ENCODE measurements at regions not wholly inside any gene's neighbourhood (a gene's known extent, or its start where the extent isn't known, plus 50 kb on each side); places are given as distances from the start of the nearest gene placed in this dataset.

DNA sequence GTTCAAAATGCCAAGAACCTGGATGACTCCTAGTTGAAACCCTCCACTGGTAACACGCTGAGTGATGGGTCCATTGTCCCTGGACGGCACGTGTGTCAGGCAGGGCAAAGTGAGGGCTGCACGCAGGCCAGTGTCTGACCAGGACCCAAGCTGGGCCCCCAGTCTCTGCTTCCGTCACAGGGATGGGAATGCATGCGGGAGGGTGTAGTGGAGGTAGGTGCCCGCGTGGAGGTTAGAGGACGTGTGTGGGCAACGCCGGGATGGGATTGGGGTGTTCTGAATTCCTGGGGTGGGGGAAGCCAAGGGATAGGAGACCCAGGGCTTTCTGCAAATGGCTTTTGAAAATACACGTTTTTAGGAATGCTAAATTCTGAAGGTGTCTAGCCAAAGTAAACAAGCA, 943.3 kb downstream of the BRD1 start:
- TF ChIP-seq, protein P1, sequence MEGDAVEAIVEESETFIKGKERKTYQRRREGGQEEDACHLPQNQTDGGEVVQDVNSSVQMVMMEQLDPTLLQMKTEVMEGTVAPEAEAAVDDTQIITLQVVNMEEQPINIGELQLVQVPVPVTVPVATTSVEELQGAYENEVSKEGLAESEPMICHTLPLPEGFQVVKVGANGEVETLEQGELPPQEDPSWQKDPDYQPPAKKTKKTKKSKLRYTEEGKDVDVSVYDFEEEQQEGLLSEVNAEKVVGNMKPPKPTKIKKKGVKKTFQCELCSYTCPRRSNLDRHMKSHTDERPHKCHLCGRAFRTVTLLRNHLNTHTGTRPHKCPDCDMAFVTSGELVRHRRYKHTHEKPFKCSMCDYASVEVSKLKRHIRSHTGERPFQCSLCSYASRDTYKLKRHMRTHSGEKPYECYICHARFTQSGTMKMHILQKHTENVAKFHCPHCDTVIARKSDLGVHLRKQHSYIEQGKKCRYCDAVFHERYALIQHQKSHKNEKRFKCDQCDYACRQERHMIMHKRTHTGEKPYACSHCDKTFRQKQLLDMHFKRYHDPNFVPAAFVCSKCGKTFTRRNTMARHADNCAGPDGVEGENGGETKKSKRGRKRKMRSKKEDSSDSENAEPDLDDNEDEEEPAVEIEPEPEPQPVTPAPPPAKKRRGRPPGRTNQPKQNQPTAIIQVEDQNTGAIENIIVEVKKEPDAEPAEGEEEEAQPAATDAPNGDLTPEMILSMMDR (conservative IDR thresholded peaks at IDR 0.05; ENCODE audit: low read length): no peak
- no peak for TF ChIP-seq EZH2phosphoT487 (IDR thresholded peaks at IDR 0.05; ENCODE audit: borderline replicate concordance)
